Sigmoid colon (tissue), 6 donors: ENCODE measurements at regions not wholly inside any gene's neighbourhood (a gene's known extent, or its start where the extent isn't known, plus 50 kb on each side); places are given as distances from the start of the nearest gene placed in this dataset.
"Not testable (repeated sequence)": the region's sequence is repeated elsewhere in the genome, so short reads cannot be mapped to it uniquely, and the experiment has no call there.

Experiments
- DNase-seq: peaks from one replicate; pipeline ENCODE4 v3.0.0-alpha.2; 2019
- H3K27ac ChIP-seq, 4 donors: fragments of 200-600 bp; sonication (generic); one replicate each; pipeline ENCODE4 v1.5.1; 2016 to 2019; ENCODE audit warnings: mild to moderate bottlenecking in 1 of 4
- H3K27me3 ChIP-seq, 3 donors: fragments of 200-600 bp; sonication (generic); one replicate each; pipeline ENCODE4 v1.5.1; 2019; ENCODE audit warnings: mild to moderate bottlenecking in 1 of 3
- H3K36me3 ChIP-seq, 4 donors: fragments of 200-600 bp; sonication (generic); one replicate each; pipeline ENCODE4 v1.5.1; 2016 to 2019
- H3K4me1 ChIP-seq, 4 donors: fragments of 200-600 bp; sonication (generic); one replicate each; pipeline ENCODE4 v1.5.1; 2017 to 2019
- H3K4me3 ChIP-seq, 4 donors: fragments of 200-600 bp; sonication (generic); one replicate each; pipeline ENCODE4 v1.5.1; 2017 to 2019; ENCODE audit warnings: mild to moderate bottlenecking in 2 of 4, moderate library complexity in 1 of 4
- H3K9me3 ChIP-seq, 4 donors: fragments of 200-600 bp in 3 of 4; sonication (generic) in 3 of 4; one replicate each; pipeline versions ENCODE4 v1.5.1 to v1.6.1; 2013 to 2019
- CTCF ChIP-seq, 4 experiments: fragments of 450-650 bp in 3 of 4; fragments of 200-600 bp in 1 of 4; IDR thresholded peaks; one replicate each; pipeline ENCODE4 v1.5.1; 2016 to 2019; ENCODE audit warnings: antibody characterized with exemption in 4 of 4, mild to moderate bottlenecking in 3 of 4, moderate library complexity in 2 of 4
- EP300 ChIP-seq, 4 donors: sonication (generic); formaldehyde crosslinking; IDR thresholded peaks; one replicate each; pipeline ENCODE4 v1.6.1; 2017; ENCODE audit warnings: antibody characterized with exemption in 4 of 4
- POLR2A ChIP-seq, 2 donors: fragments of 450-650 bp; IDR thresholded peaks; one replicate each; pipeline ENCODE4 v1.6.1; 2016; ENCODE audit warnings: antibody characterized with exemption in 2 of 2, mild to moderate bottlenecking in 2 of 2, moderate library complexity in 2 of 2
- POLR2AphosphoS5 ChIP-seq, 4 donors: sonication (generic); formaldehyde crosslinking; IDR thresholded peaks; one replicate each; pipeline ENCODE4 v1.6.1; 2017; ENCODE audit warnings: antibody characterized with exemption in 4 of 4
- WGBS, 2 donors: extraction: QIAGEN DNeasy Blood & Tissue Kit; methylation state at CpG; one replicate each; pipeline ENCODE4 v1.1.7; 2013; 5-methylcytosine and 5-hydroxymethylcytosine counted together
- intact Hi-C: fragments of 100-400 bp; cut with DNase I; formaldehyde crosslinking; loops from one replicate; pipeline ENCODE4 v1.15.1; 2023
- donor health status: healthy with polysubstance abuse.
- donor health status: healthy.

- Histone ChIP-seq H3K36me3 (no peaks in the 10 kb centered on the region), H3K4me1 (no peaks in the 10 kb centered on the region), H3K27ac (no peak overlapping the region), H3K27me3 (no peaks in the 10 kb centered on the region), H3K4me3 (no peak overlapping the region), H3K9me3 (peaks cover 0 to 25% (median 0%) of the 10 kb centered on the region in 4 donors)
- TF ChIP-seq POLR2AphosphoS5 (IDR thresholded peaks at IDR 0.05): no peak
- no peak for TF ChIP-seq EP300 (IDR thresholded peaks at IDR 0.05)
- no peak for TF ChIP-seq POLR2A (IDR thresholded peaks at IDR 0.05)
- TF ChIP-seq CTCF (IDR thresholded peaks at IDR 0.05): no peak
- WGBS, 2 donors: 81 to 89% methylated on average over 4 of the region's 4 CpGs
- intact Hi-C loops: no loop called here
- no peak for DNase-seq
Measured at GRCh38 chr7:63047061-63047460, 951.6 kb upstream of the ZNF722 start.

- DNase-seq: no peak
- WGBS, 2 donors: 75 to 76% methylated on average over 3 of the region's 3 CpGs
- no peak overlapping the region for H3K27ac ChIP-seq
Measured at GRCh38 chr7:63047546-63047945, 951.1 kb upstream of the ZNF722 start.

GRCh38 chr7:63054191-63054661, 944.4 kb upstream of the ZNF722 start:
- no peak overlapping the region for H3K4me3 ChIP-seq
- TF ChIP-seq POLR2A (IDR thresholded peaks at IDR 0.05): no peak
- TF ChIP-seq POLR2AphosphoS5 (IDR thresholded peaks at IDR 0.05): no peak
- no peak for TF ChIP-seq EP300 (IDR thresholded peaks at IDR 0.05)
- TF ChIP-seq CTCF (IDR thresholded peaks at IDR 0.05): no peak
- no peaks in the 10 kb centered on the region for H3K4me1 ChIP-seq
- 69 to 78% methylated on average over 45 of the region's 45 CpGs for WGBS, 2 donors
- no peaks in the 10 kb centered on the region for H3K36me3 ChIP-seq
- DNase-seq: no peak
- no peak overlapping the region for H3K27ac ChIP-seq
- intact Hi-C loops: no loop called here
- no peaks in the 10 kb centered on the region for H3K27me3 ChIP-seq
- H3K9me3 ChIP-seq: peaks cover 0 to 23% (median 0%) of the 10 kb centered on the region in 4 donors

More at GRCh38 chr7:63047546-63047945, 951.1 kb upstream of the ZNF722 start:
- intact Hi-C loops: no loop called here
- no peak for TF ChIP-seq POLR2A (IDR thresholded peaks at IDR 0.05)
- no peak for TF ChIP-seq POLR2AphosphoS5 (IDR thresholded peaks at IDR 0.05)
- TF ChIP-seq CTCF (IDR thresholded peaks at IDR 0.05): no peak
- Histone ChIP-seq H3K4me3 (no peak overlapping the region), H3K4me1 (no peaks in the 10 kb centered on the region), H3K9me3 (peaks cover 0 to 28% (median 0%) of the 10 kb centered on the region in 4 donors), H3K36me3 (no peaks in the 10 kb centered on the region), H3K27me3 (no peaks in the 10 kb centered on the region)

GRCh38 chr7:63057265-63057664, 941.4 kb upstream of the ZNF722 start:
- Histone ChIP-seq H3K27me3 (no peaks in the 10 kb centered on the region), H3K9me3 (peaks cover 0 to 15% (median 1%) of the 10 kb centered on the region in 4 donors), H3K27ac (no peak overlapping the region), H3K4me3 (no peak overlapping the region), H3K4me1 (no peaks in the 10 kb centered on the region), H3K36me3 (no peaks in the 10 kb centered on the region)
- DNase-seq: peak; percentile 59
- intact Hi-C loops: no loop called here
- TF ChIP-seq POLR2A (IDR thresholded peaks at IDR 0.05) (no peak), POLR2AphosphoS5 (IDR thresholded peaks at IDR 0.05) (no peak), CTCF (IDR thresholded peaks at IDR 0.05) (no peak), EP300 (IDR thresholded peaks at IDR 0.05) (no peak)
- WGBS, 2 donors: 93% methylated on average over 5 of the region's 5 CpGs

GRCh38 chr7:63060701-63061100, 937.9 kb upstream of the ZNF722 start:
- H3K27me3 ChIP-seq, H3K9me3 ChIP-seq, H3K36me3 ChIP-seq, intact Hi-C loops, H3K27ac ChIP-seq, H3K4me1 ChIP-seq, DNase-seq, H3K4me3 ChIP-seq: not testable (repeated sequence)
- WGBS, 2 donors: 79 to 83% methylated on average over 9 of the region's 9 CpGs
